ENCODE measurements at regions not wholly inside any gene's neighbourhood (a gene's known extent, or its start where the extent isn't known, plus 50 kb on each side); places are given as distances from the start of the nearest gene placed in this dataset.

DNA sequence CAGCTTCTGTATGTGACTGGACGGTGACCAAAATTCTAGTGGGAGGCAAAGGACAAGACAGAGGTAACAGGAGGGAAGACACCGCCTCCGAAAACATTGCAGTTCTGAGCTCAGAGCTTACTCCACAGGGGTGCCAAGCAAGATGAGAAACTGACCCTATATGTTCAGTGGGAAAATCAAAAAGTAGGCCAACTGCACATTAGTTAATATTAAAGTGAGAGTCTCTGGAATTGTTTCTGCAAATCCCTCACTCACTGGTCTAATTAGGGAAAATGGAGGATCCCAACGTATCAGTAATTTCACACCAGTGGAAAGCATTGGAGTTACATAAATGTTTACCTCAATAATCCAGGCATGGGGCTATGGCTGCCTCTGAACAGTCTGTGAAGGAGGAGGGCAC is 313.3 kb upstream of the KCNH8 start:
- Histone ChIP-seq H3K36me3 (replicated peaks in 1 of 2; ENCODE audit: control insufficient read depth in 1 of 2, insufficient read depth in 2 of 2, low read length in 2 of 2) (no peaks in the 10 kb centered on the region), H3K9ac (ENCODE audit: insufficient read depth, low read length, poor library complexity, severe bottlenecking) (no peak overlapping the region), H3K27ac (ENCODE audit: low read depth in 1 of 2, low read length in 2 of 2) (no peak overlapping the region), H2AFZ (ENCODE audit: insufficient read depth, low read depth, low read length, poor library complexity, severe bottlenecking) (no peak overlapping the region), H3K9me3 (replicated peaks in 1 of 2; ENCODE audit: control insufficient read depth in 1 of 2, insufficient read depth in 1 of 2, low read length in 2 of 2) (no peaks in the 10 kb centered on the region), H3K4me3 (replicated peaks in 1 of 3; ENCODE audit: low read depth in 2 of 3, low read length in 3 of 3) (no peak overlapping the region), H3K4me2 (replicated peaks; ENCODE audit: extremely low read depth, low read length, poor library complexity, severe bottlenecking) (no peak overlapping the region), H3K27me3 (ENCODE audit: control insufficient read depth in 2 of 2, insufficient read depth in 2 of 2, low read length in 2 of 2) (no peaks in the 10 kb centered on the region), H4K20me1 (ENCODE audit: insufficient read depth, low read length) (no peaks in the 10 kb centered on the region), H3K79me2 (ENCODE audit: insufficient read depth, low read length) (no peaks in the 10 kb centered on the region), H3K4me1 (ENCODE audit: control insufficient read depth in 1 of 2, insufficient read depth in 2 of 2, low read length in 2 of 2) (no peaks in the 10 kb centered on the region)
- H3K27ac Mint-ChIP-seq = no peak overlapping the region
- no peak overlapping the region for H3K4me3 Mint-ChIP-seq
- peaks cover 0 to 3% (median 0%) of the 10 kb centered on the region in 7 donors for H3K9me3 Mint-ChIP-seq
- no peaks in the 10 kb centered on the region for H3K36me3 Mint-ChIP-seq
- intact Hi-C loops (cut with micrococcal nuclease) = no loop called here
- TF ChIP-seq, protein P1, sequence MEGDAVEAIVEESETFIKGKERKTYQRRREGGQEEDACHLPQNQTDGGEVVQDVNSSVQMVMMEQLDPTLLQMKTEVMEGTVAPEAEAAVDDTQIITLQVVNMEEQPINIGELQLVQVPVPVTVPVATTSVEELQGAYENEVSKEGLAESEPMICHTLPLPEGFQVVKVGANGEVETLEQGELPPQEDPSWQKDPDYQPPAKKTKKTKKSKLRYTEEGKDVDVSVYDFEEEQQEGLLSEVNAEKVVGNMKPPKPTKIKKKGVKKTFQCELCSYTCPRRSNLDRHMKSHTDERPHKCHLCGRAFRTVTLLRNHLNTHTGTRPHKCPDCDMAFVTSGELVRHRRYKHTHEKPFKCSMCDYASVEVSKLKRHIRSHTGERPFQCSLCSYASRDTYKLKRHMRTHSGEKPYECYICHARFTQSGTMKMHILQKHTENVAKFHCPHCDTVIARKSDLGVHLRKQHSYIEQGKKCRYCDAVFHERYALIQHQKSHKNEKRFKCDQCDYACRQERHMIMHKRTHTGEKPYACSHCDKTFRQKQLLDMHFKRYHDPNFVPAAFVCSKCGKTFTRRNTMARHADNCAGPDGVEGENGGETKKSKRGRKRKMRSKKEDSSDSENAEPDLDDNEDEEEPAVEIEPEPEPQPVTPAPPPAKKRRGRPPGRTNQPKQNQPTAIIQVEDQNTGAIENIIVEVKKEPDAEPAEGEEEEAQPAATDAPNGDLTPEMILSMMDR (IDR thresholded peaks at IDR 0.05) = no peak
- peaks cover 5% of the 10 kb centered on the region for H3K4me1 Mint-ChIP-seq
- no peak for DNase-seq
- WGBS (ENCODE audit: insufficient coverage) = no CpG with 5 or more reads among the region's 4 CpGs
- H3K27me3 Mint-ChIP-seq (ENCODE audit: low read depth in 3 of 3) = peaks cover 0 to 2% (median 0%) of the 10 kb centered on the region in 3 donors

DNA sequence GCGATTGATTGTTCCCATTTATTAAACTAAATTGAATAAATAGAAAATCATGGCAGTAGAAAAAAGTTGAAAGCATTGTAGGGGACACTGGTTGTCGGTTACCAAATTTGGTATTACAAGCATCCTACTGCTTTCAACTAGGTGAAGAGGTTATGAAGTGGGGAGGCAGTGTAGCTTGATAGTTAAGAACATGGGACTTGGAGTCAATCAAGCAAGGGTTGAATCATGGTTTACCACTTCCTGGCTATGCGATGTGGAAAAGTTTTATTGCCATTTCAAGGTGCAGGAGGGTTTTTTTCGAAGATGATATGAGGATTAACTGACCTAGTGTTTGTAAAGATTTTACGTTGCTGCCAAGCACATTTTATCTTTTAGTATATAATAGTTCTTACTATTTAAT is 318.2 kb upstream of the KCNH8 start:
- Histone ChIP-seq H2AFZ (ENCODE audit: insufficient read depth, low read depth, low read length, poor library complexity, severe bottlenecking) (no peak overlapping the region), H3K9me3 (replicated peaks in 1 of 2; ENCODE audit: control insufficient read depth in 1 of 2, insufficient read depth in 1 of 2, low read length in 2 of 2) (no peaks in the 10 kb centered on the region), H3K9ac (ENCODE audit: insufficient read depth, low read length, poor library complexity, severe bottlenecking) (no peak overlapping the region), H3K4me3 (replicated peaks in 1 of 3; ENCODE audit: low read depth in 2 of 3, low read length in 3 of 3) (no peak overlapping the region), H3K27me3 (ENCODE audit: control insufficient read depth in 2 of 2, insufficient read depth in 2 of 2, low read length in 2 of 2) (no peaks in the 10 kb centered on the region), H3K27ac (ENCODE audit: low read depth in 1 of 2, low read length in 2 of 2) (no peak overlapping the region), H3K4me1 (ENCODE audit: control insufficient read depth in 1 of 2, insufficient read depth in 2 of 2, low read length in 2 of 2) (no peaks in the 10 kb centered on the region), H3K4me2 (replicated peaks; ENCODE audit: extremely low read depth, low read length, poor library complexity, severe bottlenecking) (no peak overlapping the region), H3K36me3 (replicated peaks in 1 of 2; ENCODE audit: control insufficient read depth in 1 of 2, insufficient read depth in 2 of 2, low read length in 2 of 2) (no peaks in the 10 kb centered on the region), H3K79me2 (ENCODE audit: insufficient read depth, low read length) (no peaks in the 10 kb centered on the region), H4K20me1 (ENCODE audit: insufficient read depth, low read length) (no peaks in the 10 kb centered on the region)
- intact Hi-C loops (cut with micrococcal nuclease) = no loop called here
- Mint-ChIP-seq H3K4me1 (no peaks in the 10 kb centered on the region), H3K4me3 (no peak overlapping the region), H3K27ac (no peak overlapping the region), H3K9me3 (peaks cover 0 to 3% (median 0%) of the 10 kb centered on the region in 7 donors), H3K27me3 (ENCODE audit: low read depth in 3 of 3) (peaks cover 0 to 2% (median 0%) of the 10 kb centered on the region in 3 donors), H3K36me3 (no peaks in the 10 kb centered on the region)
- no peak for DNase-seq
- 0% methylated on average over 1 of the region's 5 CpGs for WGBS (ENCODE audit: insufficient coverage)
- TF ChIP-seq, protein P1 (IDR thresholded peaks at IDR 0.05) = no peak
